H1 (cell line): ENCODE measurements at regions not wholly inside any gene's neighbourhood (a gene's known extent, or its start where the extent isn't known, plus 50 kb on each side); places are given as distances from the start of the nearest gene placed in this dataset.

ENCODE experiments used
- CTCF ChIA-PET: fragments of 300-600 bp; sonication (Branson Sonifier 250); formaldehyde crosslinking; loops from one replicate; lab custom pipeline; 2021; ENCODE audit not compliant: partially characterized antibody; lab: Charles Lee
- POLR2A ChIA-PET: fragments of 300-600 bp; sonication (Branson Sonifier 250); formaldehyde crosslinking; loops from one replicate; lab custom pipeline; 2021; ENCODE audit warnings: inconsistent platforms; ENCODE audit not compliant: partially characterized antibody; lab: Charles Lee
- DNase-seq, 2 experiments: peaks; one replicate each; pipeline versions ENCODE4 v3.0.0 to v3.0.0-alpha.2; 2010 to 2022; ENCODE audit warnings: low spot score in 2 of 2, low read depth in 1 of 2, mixed read lengths in 1 of 2
- FAIRE-seq: peaks from 2 replicates; lab custom pipeline; 2011; peaks lifted over from hg19 to GRCh38; lab: Jason Lieb, UNC
- H2AFZ ChIP-seq: 2 replicates; pipeline ENCODE4 v1.8.1; 2012; ENCODE audit warnings: low read length, inconsistent platforms
- H2AK5ac ChIP-seq: 2 replicates; pipeline ENCODE4 v1.6.1; 2013; ENCODE audit warnings: low read depth, low read length
- H2BK120ac ChIP-seq: replicated peaks from 2 replicates; pipeline ENCODE3; 2013; ENCODE audit warnings: low read depth, low read length, inconsistent platforms
- H2BK12ac ChIP-seq: 2 replicates; pipeline ENCODE4 v1.6.1; 2013; ENCODE audit warnings: low read depth, low read length
- H2BK15ac ChIP-seq: 2 replicates; pipeline ENCODE4 v1.6.1; 2013; ENCODE audit warnings: low read length
- H2BK20ac ChIP-seq: 2 replicates; pipeline ENCODE4 v1.6.1; 2013; ENCODE audit warnings: low read length
- H2BK5ac ChIP-seq: 2 replicates; pipeline ENCODE4 v1.6.1; 2013; ENCODE audit warnings: low read depth, low read length
- H3K14ac ChIP-seq: 2 replicates; pipeline ENCODE4 v1.6.1; 2013; ENCODE audit warnings: inconsistent platforms; ENCODE audit not compliant: insufficient read length
- H3K18ac ChIP-seq: 2 replicates; pipeline ENCODE4 v1.6.1; 2013; ENCODE audit warnings: low read length; ENCODE audit errors: extremely low read depth
- H3K23ac ChIP-seq: 2 replicates; pipeline ENCODE4 v1.6.1; 2013; ENCODE audit warnings: inconsistent platforms; ENCODE audit not compliant: insufficient read length
- H3K23me2 ChIP-seq: 2 replicates; pipeline ENCODE4 v1.6.1; 2013; ENCODE audit warnings: low read depth, low read length
- H3K27ac ChIP-seq: 2 replicates; pipeline ENCODE4 v1.6.1; 2011; ENCODE audit warnings: low read depth, low read length, inconsistent platforms
- H3K27me3 ChIP-seq, 4 experiments: replicated peaks in 1 of 4; 1 replicate in 1 of 4; 2 replicates in 3 of 4; pipeline versions ENCODE4 v1.6.1 to v1.8.1; 2011 to 2013; ENCODE audit warnings: low read length in 3 of 4, mild to moderate bottlenecking in 3 of 4, inconsistent platforms in 2 of 4, mixed read lengths in 2 of 4, moderate library complexity in 1 of 4; ENCODE audit not compliant: control insufficient read depth in 3 of 4, insufficient read depth in 3 of 4; ENCODE audit errors: extremely low read depth in 1 of 4
- H3K36me3 ChIP-seq, 4 experiments: 2 replicates each; pipeline versions ENCODE4 v1.6.1 to v1.8.1; 2011 to 2013; ENCODE audit warnings: mild to moderate bottlenecking in 4 of 4, low read length in 3 of 4, moderate library complexity in 2 of 4, control low read depth in 1 of 4, inconsistent platforms in 1 of 4; ENCODE audit not compliant: insufficient read depth in 4 of 4, control insufficient read depth in 2 of 4
- H3K4ac ChIP-seq: replicated peaks from 2 replicates; pipeline ENCODE3; 2013; ENCODE audit warnings: low read length, low read depth, mixed read lengths, inconsistent platforms; ENCODE audit not compliant: insufficient read length
- H3K4me1 ChIP-seq, 4 experiments: replicated peaks in 1 of 4; 1 replicate in 1 of 4; 2 replicates in 3 of 4; pipeline versions ENCODE4 v1.6.1 to v1.8.1; 2011 to 2013; ENCODE audit warnings: low read length in 3 of 4, inconsistent platforms in 2 of 4, mixed read lengths in 1 of 4; ENCODE audit not compliant: insufficient read depth in 4 of 4, control insufficient read depth in 3 of 4
- H3K4me2 ChIP-seq, 2 experiments: 2 replicates each; pipeline versions ENCODE4 v1.6.1 to v1.8.1; 2011 to 2013; ENCODE audit warnings: low read depth in 2 of 2, low read length in 2 of 2, control low read depth in 1 of 2, inconsistent platforms in 1 of 2, mild to moderate bottlenecking in 1 of 2; ENCODE audit not compliant: insufficient read depth in 1 of 2
- H3K4me3 ChIP-seq, 4 experiments: fragments of 200-600, 300-600 bp in 1 of 4; sonication (generic), shearing (Covaris generic), sonication (Bioruptor Twin) in 1 of 4; 2 replicates each; pipeline versions ENCODE4 v1.5.1 to v1.8.1; 2011 to 2016; ENCODE audit warnings: low read length in 4 of 4, low read depth in 3 of 4, control low read depth in 2 of 4, inconsistent platforms in 2 of 4, mild to moderate bottlenecking in 2 of 4, mixed read lengths in 1 of 4, moderate library complexity in 1 of 4; ENCODE audit not compliant: insufficient read depth in 2 of 4; ENCODE audit errors: extremely low read depth in 1 of 4
- H3K56ac ChIP-seq: replicated peaks from 2 replicates; pipeline ENCODE3; 2013; ENCODE audit warnings: low read depth, mild to moderate bottlenecking, mixed read lengths, low read length, inconsistent platforms; ENCODE audit not compliant: insufficient read length
- H3K79me1 ChIP-seq: 2 replicates; pipeline ENCODE4 v1.6.1; 2013; ENCODE audit warnings: low read depth, low read length, control low read depth
- H3K79me2 ChIP-seq, 2 experiments: 2 replicates each; pipeline versions ENCODE4 v1.6.1 to v1.8.1; 2012 to 2013; ENCODE audit warnings: low read length in 2 of 2, mild to moderate bottlenecking in 2 of 2, inconsistent platforms in 1 of 2; ENCODE audit not compliant: insufficient read depth in 2 of 2, control insufficient read depth in 1 of 2
- H3K9ac ChIP-seq, 4 experiments: replicated peaks in 1 of 4; 1 replicate in 1 of 4; 2 replicates in 3 of 4; pipeline versions ENCODE4 v1.6.1 to v1.8.1; 2011 to 2013; ENCODE audit warnings: low read depth in 3 of 4, low read length in 3 of 4, control low read depth in 2 of 4, mild to moderate bottlenecking in 2 of 4, moderate library complexity in 2 of 4, inconsistent platforms in 1 of 4; ENCODE audit errors: extremely low read depth in 1 of 4
- H3K9me3 ChIP-seq, 2 experiments: 2 replicates each; pipeline versions ENCODE4 v1.6.1 to v1.8.1; 2012 to 2013; ENCODE audit warnings: mild to moderate bottlenecking in 2 of 2, moderate library complexity in 2 of 2, control low read depth in 1 of 2, inconsistent platforms in 1 of 2, low read depth in 1 of 2, low read length in 1 of 2, mixed read lengths in 1 of 2; ENCODE audit not compliant: insufficient read depth in 2 of 2
- H4K20me1 ChIP-seq, 2 experiments: replicated peaks in 1 of 2; 2 replicates each; pipeline versions ENCODE3 to v1.8.1; 2011 to 2013; ENCODE audit warnings: inconsistent platforms in 2 of 2, low read length in 2 of 2, mild to moderate bottlenecking in 1 of 2; ENCODE audit not compliant: insufficient read depth in 2 of 2, control insufficient read depth in 1 of 2
- H4K5ac ChIP-seq: 2 replicates; pipeline ENCODE4 v1.6.1; 2013; ENCODE audit warnings: low read length, low read depth, mixed read lengths, inconsistent platforms; ENCODE audit not compliant: insufficient read length
- H4K8ac ChIP-seq: 2 replicates; pipeline ENCODE4 v1.8.0; 2013; ENCODE audit warnings: mild to moderate bottlenecking, moderate library complexity, low read length, inconsistent platforms; ENCODE audit not compliant: insufficient read depth; ENCODE audit errors: extremely low read depth
- H4K91ac ChIP-seq: replicated peaks from 2 replicates; pipeline ENCODE3; 2013; ENCODE audit warnings: low read length, mixed read lengths, inconsistent platforms; ENCODE audit not compliant: insufficient read length
- CHD1 ChIP-seq: IDR thresholded peaks from 2 replicates; pipeline ENCODE4 v1.6.1; 2012; ENCODE audit warnings: low read depth, low read length, improper control_type of control experiment
- CTCF ChIP-seq, 3 experiments: IDR thresholded peaks; 1 replicate in 2 of 3; 2 replicates in 1 of 3; pipeline versions ENCODE4 v1.5.1 to v1.6.1; 2011; ENCODE audit warnings: low read length in 3 of 3, mild to moderate bottlenecking in 3 of 3, inconsistent platforms in 2 of 3, low read depth in 1 of 3, moderate library complexity in 1 of 3; ENCODE audit not compliant: insufficient read depth in 1 of 3; ENCODE audit errors: control extremely low read depth in 1 of 3
- MAX ChIP-seq: IDR thresholded peaks from 2 replicates; pipeline ENCODE4 v1.6.1; 2012; ENCODE audit warnings: inconsistent platforms
- POU5F1 ChIP-seq: IDR thresholded peaks from 2 replicates; pipeline ENCODE4 v1.6.1; 2011; ENCODE audit warnings: low read depth, mild to moderate bottlenecking, low read length, moderate library complexity
- RAD21 ChIP-seq, 2 experiments: IDR thresholded peaks in 1 of 2; conservative IDR thresholded peaks in 1 of 2; 2 replicates each; pipeline ENCODE4 v1.6.1; 2011; ENCODE audit warnings: low read depth in 2 of 2, low read length in 2 of 2, improper control_type of control experiment in 1 of 2, inconsistent platforms in 1 of 2, mild to moderate bottlenecking in 1 of 2, moderate library complexity in 1 of 2
- SP4 ChIP-seq: IDR thresholded peaks from 2 replicates; pipeline ENCODE4 v1.6.1; 2012; ENCODE audit warnings: low read length, inconsistent platforms
- SRF ChIP-seq: IDR thresholded peaks from 2 replicates; pipeline ENCODE4 v1.6.1; 2011; ENCODE audit warnings: mild to moderate bottlenecking, low read depth, low read length, moderate library complexity
- SUZ12 ChIP-seq: fragments of 200-600 bp; sonication (generic); IDR thresholded peaks from 2 replicates; pipeline ENCODE4 v1.6.1; 2012; ENCODE audit warnings: mild to moderate bottlenecking, inconsistent platforms, low read length, moderate library complexity, mixed read lengths
- TCF12 ChIP-seq: IDR thresholded peaks from 2 replicates; pipeline ENCODE4 v1.6.1; 2011; ENCODE audit warnings: low read depth, mild to moderate bottlenecking, low read length
- TEAD4 ChIP-seq: IDR thresholded peaks from 2 replicates; pipeline ENCODE4 v1.6.1; 2012; ENCODE audit warnings: low read depth, low read length, inconsistent platforms, mixed read lengths
- WGBS, 2 experiments: shearing (Covaris generic) in 1 of 2; methylation state at CpG; one replicate each; pipeline versions ENCODE4 v1.1.6 to v1.1.7; 2013 to 2015; ENCODE audit warnings: low lambda C conversion rate in 2 of 2, mixed read lengths in 2 of 2, inconsistent platforms in 1 of 2, low coverage in 1 of 2, missing lambda C conversion rate in 1 of 2; ENCODE audit not compliant: insufficient replicate concordance in 2 of 2, insufficient coverage in 1 of 2, insufficient read length in 1 of 2; ENCODE audit errors: extremely low coverage in 1 of 2, missing lambda C conversion rate in 1 of 2; 5-methylcytosine and 5-hydroxymethylcytosine counted together

- FAIRE-seq (no peak), DNase-seq (no peak)
- 79% methylated on average over 1 of the region's 1 CpG; no CpG with 5 or more reads in 1 of the 2 experiments for WGBS, 2 experiments
- no peak overlapping the region for H4K91ac ChIP-seq
- H3K9me3 ChIP-seq, result peaks cover 63 to 74% of the 10 kb centered on the region in 2 experiments
- H2AFZ ChIP-seq, result no peak overlapping the region
- H3K14ac ChIP-seq, result no peak overlapping the region
- H3K23ac ChIP-seq, result no peak overlapping the region
- no peak overlapping the region for H2BK120ac ChIP-seq
- no peaks in the 10 kb centered on the region for H3K79me2 ChIP-seq
- no peak overlapping the region for H2BK5ac ChIP-seq
- H4K5ac ChIP-seq, result no peak overlapping the region
- no peak overlapping the region for H2AK5ac ChIP-seq
- H3K4me3 ChIP-seq, result no peak overlapping the region
- no peak overlapping the region for H3K4ac ChIP-seq
- no peaks in the 10 kb centered on the region for H3K4me1 ChIP-seq
- H4K8ac ChIP-seq, result no peak overlapping the region
- H3K56ac ChIP-seq, result no peak overlapping the region
- H3K27me3 ChIP-seq, result no peaks in the 10 kb centered on the region
- no peak overlapping the region for H3K4me2 ChIP-seq
- no peak overlapping the region for H2BK20ac ChIP-seq
- POLR2A ChIA-PET, result no interaction called here
- CTCF ChIA-PET, result no interaction called here
- no peaks in the 10 kb centered on the region for H4K20me1 ChIP-seq
- H3K9ac ChIP-seq, result no peak overlapping the region
- no peak overlapping the region for H2BK15ac ChIP-seq
- H3K36me3 ChIP-seq, result no peaks in the 10 kb centered on the region
- H3K18ac ChIP-seq, result no peak overlapping the region
- no peaks in the 10 kb centered on the region for H3K23me2 ChIP-seq
- no peak overlapping the region for H3K27ac ChIP-seq
- no peak overlapping the region for H2BK12ac ChIP-seq
- H3K79me1 ChIP-seq, result no peaks in the 10 kb centered on the region
- no peak for TF ChIP-seq SRF
- TF ChIP-seq TCF12, result no peak
- no peak for TF ChIP-seq CHD1
- no peak for TF ChIP-seq RAD21 (IDR thresholded peaks at IDR 0.05 in 1 of 2, conservative IDR thresholded peaks at IDR 0.05 in 1 of 2; ENCODE audit: low read depth in 2 of 2, low read length in 2 of 2)
- TF ChIP-seq CTCF (IDR thresholded peaks at IDR 0.05; ENCODE audit: control extremely low read depth in 1 of 3, insufficient read depth in 1 of 3, low read depth in 1 of 3, low read length in 3 of 3), result no peak
- TF ChIP-seq SP4, result no peak
- TF ChIP-seq TEAD4, result no peak
- TF ChIP-seq SUZ12, result no peak
- no peak for TF ChIP-seq POU5F1
- TF ChIP-seq MAX, result no peak
Measured at GRCh38 chr18:71022389-71022788, 733.5 kb downstream of the SOCS6 start.
